H1 (cell line): ENCODE measurements at regions not wholly inside any gene's neighbourhood (a gene's known extent, or its start where the extent isn't known, plus 50 kb on each side); places are given as distances from the start of the nearest gene placed in this dataset.

ENCODE experiments used
- CTCF ChIA-PET: fragments of 300-600 bp; sonication (Branson Sonifier 250); formaldehyde crosslinking; loops from one replicate; lab custom pipeline; 2021; ENCODE audit not compliant: partially characterized antibody; lab: Charles Lee
- POLR2A ChIA-PET: fragments of 300-600 bp; sonication (Branson Sonifier 250); formaldehyde crosslinking; loops from one replicate; lab custom pipeline; 2021; ENCODE audit warnings: inconsistent platforms; ENCODE audit not compliant: partially characterized antibody; lab: Charles Lee
- DNase-seq, 2 experiments: peaks; one replicate each; pipeline versions ENCODE4 v3.0.0 to v3.0.0-alpha.2; 2010 to 2022; ENCODE audit warnings: low spot score in 2 of 2, low read depth in 1 of 2, mixed read lengths in 1 of 2
- FAIRE-seq: peaks from 2 replicates; lab custom pipeline; 2011; peaks lifted over from hg19 to GRCh38; lab: Jason Lieb, UNC
- H2AFZ ChIP-seq: 2 replicates; pipeline ENCODE4 v1.8.1; 2012; ENCODE audit warnings: low read length, inconsistent platforms
- H2AK5ac ChIP-seq: 2 replicates; pipeline ENCODE4 v1.6.1; 2013; ENCODE audit warnings: low read depth, low read length
- H2BK120ac ChIP-seq: replicated peaks from 2 replicates; pipeline ENCODE3; 2013; ENCODE audit warnings: low read depth, low read length, inconsistent platforms
- H2BK12ac ChIP-seq: 2 replicates; pipeline ENCODE4 v1.6.1; 2013; ENCODE audit warnings: low read depth, low read length
- H2BK15ac ChIP-seq: 2 replicates; pipeline ENCODE4 v1.6.1; 2013; ENCODE audit warnings: low read length
- H2BK20ac ChIP-seq: 2 replicates; pipeline ENCODE4 v1.6.1; 2013; ENCODE audit warnings: low read length
- H2BK5ac ChIP-seq: 2 replicates; pipeline ENCODE4 v1.6.1; 2013; ENCODE audit warnings: low read depth, low read length
- H3K14ac ChIP-seq: 2 replicates; pipeline ENCODE4 v1.6.1; 2013; ENCODE audit warnings: inconsistent platforms; ENCODE audit not compliant: insufficient read length
- H3K18ac ChIP-seq: 2 replicates; pipeline ENCODE4 v1.6.1; 2013; ENCODE audit warnings: low read length; ENCODE audit errors: extremely low read depth
- H3K23ac ChIP-seq: 2 replicates; pipeline ENCODE4 v1.6.1; 2013; ENCODE audit warnings: inconsistent platforms; ENCODE audit not compliant: insufficient read length
- H3K23me2 ChIP-seq: 2 replicates; pipeline ENCODE4 v1.6.1; 2013; ENCODE audit warnings: low read depth, low read length
- H3K27ac ChIP-seq: 2 replicates; pipeline ENCODE4 v1.6.1; 2011; ENCODE audit warnings: low read depth, low read length, inconsistent platforms
- H3K27me3 ChIP-seq, 4 experiments: replicated peaks in 1 of 4; 1 replicate in 1 of 4; 2 replicates in 3 of 4; pipeline versions ENCODE4 v1.6.1 to v1.8.1; 2011 to 2013; ENCODE audit warnings: low read length in 3 of 4, mild to moderate bottlenecking in 3 of 4, inconsistent platforms in 2 of 4, mixed read lengths in 2 of 4, moderate library complexity in 1 of 4; ENCODE audit not compliant: control insufficient read depth in 3 of 4, insufficient read depth in 3 of 4; ENCODE audit errors: extremely low read depth in 1 of 4
- H3K36me3 ChIP-seq, 4 experiments: 2 replicates each; pipeline versions ENCODE4 v1.6.1 to v1.8.1; 2011 to 2013; ENCODE audit warnings: mild to moderate bottlenecking in 4 of 4, low read length in 3 of 4, moderate library complexity in 2 of 4, control low read depth in 1 of 4, inconsistent platforms in 1 of 4; ENCODE audit not compliant: insufficient read depth in 4 of 4, control insufficient read depth in 2 of 4
- H3K4ac ChIP-seq: replicated peaks from 2 replicates; pipeline ENCODE3; 2013; ENCODE audit warnings: low read length, low read depth, mixed read lengths, inconsistent platforms; ENCODE audit not compliant: insufficient read length
- H3K4me1 ChIP-seq, 4 experiments: replicated peaks in 1 of 4; 1 replicate in 1 of 4; 2 replicates in 3 of 4; pipeline versions ENCODE4 v1.6.1 to v1.8.1; 2011 to 2013; ENCODE audit warnings: low read length in 3 of 4, inconsistent platforms in 2 of 4, mixed read lengths in 1 of 4; ENCODE audit not compliant: insufficient read depth in 4 of 4, control insufficient read depth in 3 of 4
- H3K4me2 ChIP-seq, 2 experiments: 2 replicates each; pipeline versions ENCODE4 v1.6.1 to v1.8.1; 2011 to 2013; ENCODE audit warnings: low read depth in 2 of 2, low read length in 2 of 2, control low read depth in 1 of 2, inconsistent platforms in 1 of 2, mild to moderate bottlenecking in 1 of 2; ENCODE audit not compliant: insufficient read depth in 1 of 2
- H3K4me3 ChIP-seq, 4 experiments: fragments of 200-600, 300-600 bp in 1 of 4; sonication (generic), shearing (Covaris generic), sonication (Bioruptor Twin) in 1 of 4; 2 replicates each; pipeline versions ENCODE4 v1.5.1 to v1.8.1; 2011 to 2016; ENCODE audit warnings: low read length in 4 of 4, low read depth in 3 of 4, control low read depth in 2 of 4, inconsistent platforms in 2 of 4, mild to moderate bottlenecking in 2 of 4, mixed read lengths in 1 of 4, moderate library complexity in 1 of 4; ENCODE audit not compliant: insufficient read depth in 2 of 4; ENCODE audit errors: extremely low read depth in 1 of 4
- H3K56ac ChIP-seq: replicated peaks from 2 replicates; pipeline ENCODE3; 2013; ENCODE audit warnings: low read depth, mild to moderate bottlenecking, mixed read lengths, low read length, inconsistent platforms; ENCODE audit not compliant: insufficient read length
- H3K79me1 ChIP-seq: 2 replicates; pipeline ENCODE4 v1.6.1; 2013; ENCODE audit warnings: low read depth, low read length, control low read depth
- H3K79me2 ChIP-seq, 2 experiments: 2 replicates each; pipeline versions ENCODE4 v1.6.1 to v1.8.1; 2012 to 2013; ENCODE audit warnings: low read length in 2 of 2, mild to moderate bottlenecking in 2 of 2, inconsistent platforms in 1 of 2; ENCODE audit not compliant: insufficient read depth in 2 of 2, control insufficient read depth in 1 of 2
- H3K9ac ChIP-seq, 4 experiments: replicated peaks in 1 of 4; 1 replicate in 1 of 4; 2 replicates in 3 of 4; pipeline versions ENCODE4 v1.6.1 to v1.8.1; 2011 to 2013; ENCODE audit warnings: low read depth in 3 of 4, low read length in 3 of 4, control low read depth in 2 of 4, mild to moderate bottlenecking in 2 of 4, moderate library complexity in 2 of 4, inconsistent platforms in 1 of 4; ENCODE audit errors: extremely low read depth in 1 of 4
- H3K9me3 ChIP-seq, 2 experiments: 2 replicates each; pipeline versions ENCODE4 v1.6.1 to v1.8.1; 2012 to 2013; ENCODE audit warnings: mild to moderate bottlenecking in 2 of 2, moderate library complexity in 2 of 2, control low read depth in 1 of 2, inconsistent platforms in 1 of 2, low read depth in 1 of 2, low read length in 1 of 2, mixed read lengths in 1 of 2; ENCODE audit not compliant: insufficient read depth in 2 of 2
- H4K20me1 ChIP-seq, 2 experiments: replicated peaks in 1 of 2; 2 replicates each; pipeline versions ENCODE3 to v1.8.1; 2011 to 2013; ENCODE audit warnings: inconsistent platforms in 2 of 2, low read length in 2 of 2, mild to moderate bottlenecking in 1 of 2; ENCODE audit not compliant: insufficient read depth in 2 of 2, control insufficient read depth in 1 of 2
- H4K5ac ChIP-seq: 2 replicates; pipeline ENCODE4 v1.6.1; 2013; ENCODE audit warnings: low read length, low read depth, mixed read lengths, inconsistent platforms; ENCODE audit not compliant: insufficient read length
- H4K8ac ChIP-seq: 2 replicates; pipeline ENCODE4 v1.8.0; 2013; ENCODE audit warnings: mild to moderate bottlenecking, moderate library complexity, low read length, inconsistent platforms; ENCODE audit not compliant: insufficient read depth; ENCODE audit errors: extremely low read depth
- H4K91ac ChIP-seq: replicated peaks from 2 replicates; pipeline ENCODE3; 2013; ENCODE audit warnings: low read length, mixed read lengths, inconsistent platforms; ENCODE audit not compliant: insufficient read length
- BCL11A ChIP-seq, 2 experiments: IDR thresholded peaks; one replicate each; pipeline ENCODE4 v1.6.1; 2011; ENCODE audit warnings: low read depth in 2 of 2, low read length in 2 of 2, mild to moderate bottlenecking in 2 of 2
- CBX8 ChIP-seq: fragments of 300-800, 300-1000 bp; sonication (generic); IDR thresholded peaks from 2 replicates; pipeline ENCODE4 v1.7.1; 2016; ENCODE audit warnings: low read depth, low read length, borderline replicate concordance
- HDAC6 ChIP-seq: IDR thresholded peaks from one replicate; pipeline ENCODE4 v1.7.1; 2012; ENCODE audit warnings: low read depth, mild to moderate bottlenecking, inconsistent platforms, low read length, moderate library complexity
- JUN ChIP-seq: IDR thresholded peaks from 2 replicates; pipeline ENCODE4 v1.6.1; 2011; ENCODE audit warnings: low read depth, mild to moderate bottlenecking, improper control_type of control experiment, low read length
- KDM5A ChIP-seq: fragments of 200-600 bp; IDR thresholded peaks from 2 replicates; pipeline ENCODE4 v1.7.1; 2012; ENCODE audit warnings: mild to moderate bottlenecking, low read length, inconsistent platforms, mixed read lengths
- NANOG ChIP-seq: IDR thresholded peaks from 2 replicates; pipeline ENCODE4 v1.6.1; 2011; ENCODE audit warnings: low read length, low read depth, mild to moderate bottlenecking, inconsistent platforms; ENCODE audit not compliant: insufficient read depth, poor library complexity, severe bottlenecking
- POLR2AphosphoS5 ChIP-seq: IDR thresholded peaks from 2 replicates; pipeline ENCODE4 v1.6.1; 2011; ENCODE audit warnings: low read depth, low read length
- RAD21 ChIP-seq, 2 experiments: IDR thresholded peaks in 1 of 2; conservative IDR thresholded peaks in 1 of 2; 2 replicates each; pipeline ENCODE4 v1.6.1; 2011; ENCODE audit warnings: low read depth in 2 of 2, low read length in 2 of 2, improper control_type of control experiment in 1 of 2, inconsistent platforms in 1 of 2, mild to moderate bottlenecking in 1 of 2, moderate library complexity in 1 of 2
- RNF2 ChIP-seq: fragments of 200-900, 300-1000 bp; sonication (generic); IDR thresholded peaks from 2 replicates; pipeline ENCODE4 v1.7.1; 2016; ENCODE audit warnings: borderline replicate concordance, low read depth, mild to moderate bottlenecking, antibody characterized with exemption, low read length; ENCODE audit not compliant: poor library complexity, severe bottlenecking; ENCODE audit errors: missing control alignments
- TBP ChIP-seq: IDR thresholded peaks from 2 replicates; pipeline ENCODE4 v1.6.1; 2011; ENCODE audit warnings: low read depth, low read length, improper control_type of control experiment
- TEAD4 ChIP-seq: IDR thresholded peaks from 2 replicates; pipeline ENCODE4 v1.6.1; 2012; ENCODE audit warnings: low read depth, low read length, inconsistent platforms, mixed read lengths
- WGBS, 2 experiments: shearing (Covaris generic) in 1 of 2; methylation state at CpG; one replicate each; pipeline versions ENCODE4 v1.1.6 to v1.1.7; 2013 to 2015; ENCODE audit warnings: low lambda C conversion rate in 2 of 2, mixed read lengths in 2 of 2, inconsistent platforms in 1 of 2, low coverage in 1 of 2, missing lambda C conversion rate in 1 of 2; ENCODE audit not compliant: insufficient replicate concordance in 2 of 2, insufficient coverage in 1 of 2, insufficient read length in 1 of 2; ENCODE audit errors: extremely low coverage in 1 of 2, missing lambda C conversion rate in 1 of 2; 5-methylcytosine and 5-hydroxymethylcytosine counted together

DNA sequence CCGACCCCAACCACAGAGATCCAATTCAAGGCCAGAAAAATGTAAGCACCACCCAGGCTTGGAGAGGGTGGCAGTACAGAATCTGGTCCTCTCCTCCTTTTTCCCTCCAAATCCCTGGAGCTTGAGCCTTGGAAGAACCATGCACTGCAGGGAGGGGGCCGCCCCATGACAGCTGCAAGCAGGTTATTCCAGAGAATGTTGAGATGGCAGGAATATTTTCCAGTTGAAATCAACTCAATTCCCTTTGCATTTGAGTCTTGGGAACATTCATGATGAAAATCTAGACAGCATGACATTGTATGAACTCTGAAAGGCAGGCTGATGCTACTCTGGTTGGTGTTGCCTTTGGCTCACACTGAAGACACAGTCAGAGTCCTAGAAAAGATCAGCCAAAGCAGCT lies 386.6 kb upstream of the FGF16 start:
- DNase-seq (no peak), FAIRE-seq (no peak)
- ChIA-PET CTCF (interaction anchor here (1.0 to 1.1 kb wide), 2 partner anchors 13 to 18 kb away, joined by 3 read pairs; no protein-coding TSS in a partner anchor), POLR2A (no interaction called here)
- no peak overlapping the region for H3K4ac ChIP-seq
- H4K5ac ChIP-seq = no peak overlapping the region
- H3K4me3 ChIP-seq = no peak overlapping the region
- no peak overlapping the region for H2AFZ ChIP-seq
- no peak overlapping the region for H3K9ac ChIP-seq
- H3K36me3 ChIP-seq = no peaks in the 10 kb centered on the region
- no peak overlapping the region for H4K8ac ChIP-seq
- no peak overlapping the region for H2BK12ac ChIP-seq
- H3K27ac ChIP-seq = no peak overlapping the region
- H3K23ac ChIP-seq = no peak overlapping the region
- no peak for TF ChIP-seq POLR2AphosphoS5
- TF ChIP-seq JUN = no peak
- no peak for TF ChIP-seq RAD21 (IDR thresholded peaks at IDR 0.05 in 1 of 2, conservative IDR thresholded peaks at IDR 0.05 in 1 of 2; ENCODE audit: low read depth in 2 of 2, low read length in 2 of 2)
- no peak for TF ChIP-seq HDAC6
- TF ChIP-seq NANOG = no peak
- TF ChIP-seq BCL11A (IDR thresholded peaks at IDR 0.05; ENCODE audit: low read depth in 2 of 2, low read length in 2 of 2) = no peak
- TF ChIP-seq RNF2 = no peak
- TF ChIP-seq TEAD4 = no peak
- no peak for TF ChIP-seq CBX8
- TF ChIP-seq KDM5A = no peak
- no peak for TF ChIP-seq TBP
- H3K4me2 ChIP-seq = no peak overlapping the region
- H2AK5ac ChIP-seq = no peak overlapping the region
- no peak overlapping the region for H3K56ac ChIP-seq
- H3K4me1 ChIP-seq = no peaks in the 10 kb centered on the region
- H2BK20ac ChIP-seq = no peak overlapping the region
- no peak overlapping the region for H2BK120ac ChIP-seq
- no peaks in the 10 kb centered on the region for H4K20me1 ChIP-seq
- H2BK15ac ChIP-seq = no peak overlapping the region
- WGBS, 2 experiments = 86% methylated on average over 1 of the region's 2 CpGs; no CpG with 5 or more reads in 1 of the 2 experiments
- H4K91ac ChIP-seq = no peak overlapping the region
- no peak overlapping the region for H2BK5ac ChIP-seq
- no peaks in the 10 kb centered on the region for H3K79me2 ChIP-seq
- no peaks in the 10 kb centered on the region for H3K23me2 ChIP-seq
- no peaks in the 10 kb centered on the region for H3K27me3 ChIP-seq
- H3K9me3 ChIP-seq = no peaks in the 10 kb centered on the region
- H3K18ac ChIP-seq = no peak overlapping the region
- no peak overlapping the region for H3K14ac ChIP-seq
- no peaks in the 10 kb centered on the region for H3K79me1 ChIP-seq
